ENCODE measurements at regions not wholly inside any gene's neighbourhood (a gene's known extent, or its start where the extent isn't known, plus 50 kb on each side); places are given as distances from the start of the nearest gene placed in this dataset.

GRCh38 chr9:103245369-103245768, 250.2 kb downstream of the CYLC2 start:
- Histone ChIP-seq H3K4me3 (ENCODE audit: low read depth, low read length) (no peak overlapping the region), H3K27ac (ENCODE audit: extremely low read depth, low read depth, low read length) (no peak overlapping the region), H3K4me1 (ENCODE audit: control insufficient read depth, insufficient read depth, low read length) (no peaks in the 10 kb centered on the region), H3K36me3 (ENCODE audit: control insufficient read depth in 2 of 2, insufficient read depth in 1 of 2, low read length in 2 of 2) (no peaks in the 10 kb centered on the region), H3K9me3 (ENCODE audit: control insufficient read depth, insufficient read depth, low read depth, low read length) (no peaks in the 10 kb centered on the region)
- ChIA-PET CTCF (no interaction called here), POLR2A (no interaction called here)
- no peak for TF ChIP-seq ZNF221 (tag by site-specific recombination; IDR thresholded peaks at IDR 0.05; ENCODE audit: borderline replicate concordance)

DNA sequence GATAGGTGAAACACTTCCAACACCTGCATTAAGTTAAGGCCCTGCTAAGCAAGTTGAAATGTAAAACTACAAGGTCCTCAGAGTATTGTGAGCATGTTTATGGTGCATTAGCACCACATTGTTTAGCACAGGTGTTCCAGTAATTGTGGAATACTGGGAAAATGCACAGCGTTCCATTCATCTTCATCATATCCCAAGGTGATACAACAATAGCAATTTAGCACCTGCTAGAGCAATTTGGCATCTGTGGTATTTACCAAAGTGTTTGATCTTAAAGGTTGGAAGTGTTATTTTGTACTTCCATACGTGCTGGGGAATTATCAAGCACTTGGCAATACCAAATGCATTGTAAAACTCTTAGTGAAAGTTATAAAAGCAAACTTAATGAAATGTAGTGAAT, 266.8 kb downstream of the CYLC2 start:
- Histone ChIP-seq H3K4me3 (ENCODE audit: low read depth, low read length) (no peak overlapping the region), H3K27ac (ENCODE audit: extremely low read depth, low read depth, low read length) (no peak overlapping the region), H3K4me1 (ENCODE audit: control insufficient read depth, insufficient read depth, low read length) (no peaks in the 10 kb centered on the region), H3K36me3 (ENCODE audit: control insufficient read depth in 2 of 2, insufficient read depth in 1 of 2, low read length in 2 of 2) (no peaks in the 10 kb centered on the region), H3K9me3 (ENCODE audit: control insufficient read depth, insufficient read depth, low read depth, low read length) (no peaks in the 10 kb centered on the region)
- TF ChIP-seq ZNF561 (tag by site-specific recombination; IDR thresholded peaks at IDR 0.05; ENCODE audit: borderline replicate concordance) (no peak), PRDM2 (tag by site-specific recombination; IDR thresholded peaks at IDR 0.05; ENCODE audit: borderline replicate concordance) (no peak), ZNF132 (tag by site-specific recombination; IDR thresholded peaks at IDR 0.05; ENCODE audit: borderline replicate concordance) (no peak), ZBTB1 (tag by site-specific recombination; IDR thresholded peaks at IDR 0.05) (no peak), ZFP41 (tag by site-specific recombination; IDR thresholded peaks at IDR 0.05; ENCODE audit: borderline replicate concordance) (no peak), ZNF302 (tag by site-specific recombination; IDR thresholded peaks at IDR 0.05; ENCODE audit: low read depth) (no peak), ZNF843 (tag by site-specific recombination; IDR thresholded peaks at IDR 0.05) (no peak), ZNF24 (tag by site-specific recombination; IDR thresholded peaks at IDR 0.05) (no peak), ZBTB21 (tag by site-specific recombination; IDR thresholded peaks at IDR 0.05) (no peak), ZNF248 (tag by site-specific recombination; IDR thresholded peaks at IDR 0.05) (no peak), ZNF175 (tag by site-specific recombination; IDR thresholded peaks at IDR 0.05) (no peak), ZNF398 (tag by site-specific recombination; IDR thresholded peaks at IDR 0.05) (no peak), AEBP2 (tag by site-specific recombination; IDR thresholded peaks at IDR 0.05; ENCODE audit: borderline replicate concordance) (no peak)
- POLR2A ChIA-PET = no interaction called here
- CTCF ChIA-PET = no interaction called here
